ENCODE measurements at regions not wholly inside any gene's neighbourhood (a gene's known extent, or its start where the extent isn't known, plus 50 kb on each side); places are given as distances from the start of the nearest gene placed in this dataset.

DNA sequence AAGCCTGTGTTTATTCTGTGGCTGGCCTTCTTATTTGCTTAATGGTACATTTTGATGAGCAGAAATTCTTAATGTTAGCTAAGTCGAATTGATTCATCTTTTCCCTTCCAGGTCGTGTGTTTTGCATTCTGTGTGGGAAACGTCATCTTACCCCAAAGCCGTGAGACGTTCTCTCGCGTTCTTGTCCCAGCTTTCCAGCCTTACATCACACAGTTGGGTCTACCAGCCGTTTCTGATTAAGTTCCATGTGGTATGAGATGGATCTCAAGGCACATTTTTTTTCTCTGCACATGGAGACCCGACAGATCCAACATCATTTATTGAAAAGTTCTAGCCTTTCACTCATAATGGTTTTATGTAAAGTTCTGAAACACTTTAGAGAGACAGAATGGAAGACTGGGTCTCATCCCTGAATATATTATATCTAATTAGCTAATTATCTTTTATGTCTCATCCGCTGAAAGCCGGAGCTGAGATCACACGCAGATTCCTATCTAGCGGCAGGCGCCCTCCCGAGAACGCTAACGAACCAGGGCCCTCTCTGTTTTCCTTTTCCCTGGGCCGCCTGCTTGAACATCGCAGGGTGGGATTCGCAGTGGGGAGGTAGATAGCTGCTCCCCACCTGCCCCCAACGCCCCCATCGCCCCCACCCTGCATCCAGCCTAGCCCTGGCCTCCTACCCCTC is 1162.2 kb downstream of the BRD1 start:
- DNase-seq = no peak

DNA sequence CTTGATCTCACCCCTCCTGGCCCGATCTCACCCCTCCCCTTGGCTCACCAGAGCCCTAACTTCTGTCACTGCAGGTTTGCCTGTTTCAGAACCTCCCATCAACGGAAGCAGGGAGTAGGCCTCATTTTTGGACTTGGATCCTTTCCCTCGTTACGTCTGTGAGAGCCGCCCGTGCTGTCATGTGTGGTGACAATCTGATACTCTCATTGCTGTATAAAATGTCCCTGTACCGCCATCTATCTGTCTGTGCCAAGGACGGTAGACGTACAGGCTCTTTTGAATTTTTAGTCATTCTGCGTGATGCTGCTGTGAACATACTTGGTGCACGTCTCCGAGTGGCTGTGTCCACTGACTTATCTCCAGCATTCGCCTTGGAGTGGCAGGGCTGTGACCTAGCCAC is 1163.1 kb downstream of the BRD1 start:
- no peak for DNase-seq

DNA sequence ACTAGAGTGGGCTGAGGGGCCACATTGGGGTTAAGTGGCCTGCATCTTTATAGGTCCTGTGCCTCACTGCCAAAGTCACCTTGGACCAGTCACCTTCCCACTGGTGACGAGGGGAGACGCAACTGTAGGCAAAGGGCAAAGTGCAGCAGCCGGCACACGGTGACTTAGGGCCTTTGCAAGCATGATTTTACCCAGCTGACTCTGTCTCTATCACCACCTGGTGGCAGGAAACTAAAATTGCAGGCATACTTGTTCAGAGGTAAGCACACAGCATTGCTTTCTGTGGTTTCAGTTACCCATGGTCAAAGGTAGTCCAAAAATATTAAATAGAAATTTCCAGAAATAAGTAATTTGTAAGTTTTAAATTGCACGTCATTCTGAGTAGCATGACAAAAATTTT is 1164.4 kb downstream of the BRD1 start:
- peak; percentile 36 for DNase-seq

DNA sequence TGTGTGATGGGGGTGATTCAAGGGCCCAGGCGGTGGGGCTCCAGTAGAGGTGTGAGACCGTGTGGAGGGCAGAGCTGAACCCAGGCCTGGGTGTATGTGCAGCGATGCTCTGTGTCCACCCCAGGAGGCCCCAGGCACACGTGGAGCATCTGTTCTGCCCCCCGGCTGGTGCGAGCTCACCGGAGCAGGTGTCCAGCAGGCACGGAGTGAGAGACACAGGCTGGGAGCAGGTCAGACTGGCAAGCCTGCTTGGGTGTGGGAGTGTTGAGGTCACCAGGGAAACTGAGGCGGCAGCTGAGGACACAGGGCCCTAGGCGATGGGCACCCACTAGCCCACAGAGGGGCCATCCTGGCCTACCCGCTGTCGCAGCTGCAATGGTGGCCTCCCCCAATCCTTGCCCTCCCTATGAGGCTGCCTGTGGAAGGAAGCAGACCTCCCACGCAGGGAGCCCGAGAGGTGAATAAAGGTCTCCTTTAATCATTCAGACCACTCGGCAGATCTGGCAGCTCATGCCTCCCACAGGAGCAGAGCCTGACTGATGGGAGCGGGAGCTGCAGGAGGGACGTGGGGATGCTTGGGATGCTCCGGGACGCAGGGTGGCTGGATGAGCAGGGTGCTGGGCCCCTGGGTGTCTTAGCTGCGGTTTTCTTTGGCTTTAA is 1165.1 kb downstream of the BRD1 start:
- DNase-seq = no peak

DNA sequence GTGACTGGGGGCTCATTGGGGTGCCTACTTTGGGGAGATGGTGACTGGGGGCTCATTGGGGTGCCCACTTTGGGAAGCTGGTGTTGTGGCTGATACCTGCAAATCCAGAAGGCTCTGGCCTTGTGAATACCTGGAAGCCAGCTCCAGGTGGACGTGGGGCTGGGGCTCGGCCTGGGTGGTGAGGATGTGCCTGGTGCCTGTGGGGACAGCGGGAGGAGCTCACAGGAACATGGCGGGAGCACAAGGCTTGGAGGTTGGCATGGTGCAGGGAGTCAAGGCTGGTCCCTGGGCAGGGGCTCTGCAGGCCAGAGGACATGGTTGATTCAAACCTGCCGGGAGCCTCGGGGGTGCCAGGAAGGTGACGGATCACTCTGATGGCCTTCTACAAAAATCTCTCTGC is 1165.7 kb downstream of the BRD1 start:
- DNase-seq = no peak

DNA sequence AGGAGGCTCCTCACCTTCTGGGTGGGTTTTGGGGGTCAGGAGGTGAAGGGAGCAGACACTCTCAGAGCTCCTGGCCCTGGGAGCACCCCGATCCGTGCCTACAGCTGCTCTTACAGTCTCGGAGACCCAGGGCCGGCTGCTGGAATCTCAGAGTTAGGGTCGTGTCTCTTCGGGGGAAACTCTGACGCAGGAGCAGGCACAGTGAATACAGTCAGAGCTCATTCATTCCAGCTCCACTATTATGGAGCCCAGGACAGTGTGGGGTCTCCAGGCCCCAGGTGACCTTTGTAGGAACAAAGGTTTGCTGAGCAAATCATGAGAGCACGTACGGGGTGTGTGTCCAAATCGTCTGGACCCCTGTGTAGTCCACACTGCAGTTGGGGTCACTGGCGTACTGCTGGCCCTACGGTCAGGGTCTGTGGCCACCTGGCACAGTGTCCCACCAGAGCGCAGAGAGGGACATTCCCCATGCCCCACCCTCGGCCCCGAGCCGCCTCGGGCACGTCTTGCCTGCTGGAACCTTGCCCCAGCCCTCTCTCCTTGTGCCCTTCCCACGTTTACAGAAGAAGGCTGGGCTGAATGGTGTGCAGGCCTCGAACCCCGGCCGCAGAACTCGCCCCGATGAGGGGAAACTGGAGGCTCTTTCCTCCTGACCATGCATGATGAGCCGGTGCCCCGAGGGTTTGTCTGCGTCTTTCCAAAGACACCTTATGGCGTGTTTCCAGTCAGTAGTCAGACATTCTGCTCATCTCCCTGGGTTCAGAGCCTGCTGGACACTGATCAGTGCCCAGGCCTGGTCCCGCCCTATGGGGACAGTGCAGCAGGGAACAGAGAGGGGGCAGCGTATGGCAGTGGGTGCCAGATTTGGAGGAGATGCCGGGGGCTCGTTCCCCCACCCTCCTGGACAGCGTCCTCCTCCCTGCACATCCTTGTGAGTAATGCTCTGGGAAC is 1166.6 kb downstream of the BRD1 start:
- DNase-seq = no peak

DNA sequence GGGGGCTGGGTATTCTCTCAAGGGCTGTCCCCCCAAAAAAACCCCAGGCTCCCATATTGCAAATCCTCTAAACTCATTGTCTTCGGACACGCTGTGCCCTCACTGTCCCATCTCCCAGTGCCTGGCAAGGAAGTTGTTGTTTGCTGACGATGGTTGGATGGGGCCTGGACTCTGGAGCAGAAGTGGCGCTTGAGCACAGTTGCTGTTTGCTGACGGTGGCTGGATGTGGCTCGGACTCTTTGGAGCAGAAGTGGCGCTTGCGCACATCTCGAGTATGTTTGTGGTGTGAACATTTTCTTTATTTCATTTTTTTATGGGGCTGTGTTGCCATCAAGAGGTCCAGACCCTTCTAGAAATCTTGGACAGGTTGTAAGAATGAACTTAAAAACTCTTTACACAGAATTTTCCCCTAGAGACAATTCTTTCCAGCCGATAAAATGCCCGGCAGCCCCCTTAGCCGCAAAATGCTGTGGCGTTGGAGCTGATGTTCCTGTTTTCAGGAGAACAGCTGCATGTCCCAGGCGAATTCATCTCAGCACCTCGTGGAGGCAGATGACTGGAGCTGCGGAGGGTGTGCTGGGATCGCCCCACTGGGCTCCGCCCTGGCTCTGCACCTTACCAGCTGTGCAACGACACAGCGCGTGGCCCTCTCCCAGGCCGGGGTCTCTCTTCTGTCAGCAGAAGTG is 1167.4 kb downstream of the BRD1 start:
- DNase-seq = no peak

DNA sequence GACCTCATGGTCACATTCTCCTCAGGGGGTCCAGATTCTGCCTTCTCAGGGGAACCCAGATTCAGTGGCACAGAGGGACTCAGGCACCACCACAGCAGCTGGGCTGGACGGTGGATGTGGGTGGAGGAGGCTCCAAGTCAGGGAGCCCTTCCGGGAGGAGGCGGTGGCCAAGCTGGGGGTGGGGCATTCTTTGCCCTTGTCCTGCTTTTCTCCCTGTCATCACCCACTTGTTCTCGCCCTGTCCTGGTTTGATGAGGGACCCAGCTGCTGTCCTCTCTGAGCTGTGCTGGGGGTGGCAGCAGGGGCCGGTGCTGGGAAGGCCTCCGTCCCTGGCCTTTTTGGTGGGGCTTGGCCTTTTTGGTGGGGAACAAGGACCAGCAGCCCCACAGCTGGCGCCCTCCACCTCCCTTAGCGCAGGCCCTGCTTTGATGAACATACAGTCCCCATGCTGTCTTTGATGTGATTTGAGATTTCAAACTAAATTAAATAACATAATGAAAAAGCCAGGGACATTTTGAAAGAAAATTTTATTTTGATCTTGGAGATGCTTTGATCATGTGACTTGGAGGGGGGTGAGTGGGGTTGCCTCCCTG is 1168.2 kb downstream of the BRD1 start:
- DNase-seq = no peak

DNA sequence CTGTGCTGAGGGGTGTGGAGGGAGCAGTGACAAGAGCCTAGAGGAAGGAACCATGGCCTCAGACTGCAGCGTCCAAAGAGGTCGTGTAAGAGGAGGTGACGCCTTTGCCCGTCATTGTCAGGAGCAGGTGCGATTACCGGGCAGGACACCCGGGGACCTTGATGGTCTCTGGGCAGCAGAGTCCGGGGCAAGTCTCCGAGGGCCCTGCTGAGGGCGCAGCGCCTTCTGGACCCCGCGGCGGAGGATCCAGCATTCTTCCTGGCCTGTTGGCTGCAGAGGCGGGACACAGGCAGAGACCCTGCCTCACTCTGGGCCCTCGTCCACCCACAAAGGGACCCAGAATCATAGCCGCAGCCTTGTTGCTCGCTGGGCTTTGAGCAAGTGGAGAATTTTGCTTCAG is 1168.8 kb downstream of the BRD1 start:
- DNase-seq = no peak

DNA sequence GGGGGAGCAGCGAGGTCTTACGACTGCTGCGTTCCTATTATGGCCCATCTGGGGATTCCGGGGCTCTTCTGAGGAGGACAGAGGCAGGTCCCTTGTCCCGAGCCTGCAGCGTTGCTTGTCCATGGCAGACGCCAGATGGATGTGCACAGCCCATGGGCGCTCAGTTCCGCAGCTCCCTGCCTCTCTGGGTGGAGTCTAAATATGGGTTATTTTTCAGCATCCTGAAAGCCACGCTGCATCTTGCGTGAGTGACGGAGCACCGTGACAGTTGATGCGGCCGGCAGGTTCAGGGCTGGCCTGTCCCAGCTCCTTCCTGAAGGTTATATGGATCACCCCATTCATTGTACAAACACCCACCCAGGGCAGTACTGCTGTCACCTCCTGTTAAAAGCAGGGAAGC is 1169.4 kb downstream of the BRD1 start:
- DNase-seq = no peak

DNA sequence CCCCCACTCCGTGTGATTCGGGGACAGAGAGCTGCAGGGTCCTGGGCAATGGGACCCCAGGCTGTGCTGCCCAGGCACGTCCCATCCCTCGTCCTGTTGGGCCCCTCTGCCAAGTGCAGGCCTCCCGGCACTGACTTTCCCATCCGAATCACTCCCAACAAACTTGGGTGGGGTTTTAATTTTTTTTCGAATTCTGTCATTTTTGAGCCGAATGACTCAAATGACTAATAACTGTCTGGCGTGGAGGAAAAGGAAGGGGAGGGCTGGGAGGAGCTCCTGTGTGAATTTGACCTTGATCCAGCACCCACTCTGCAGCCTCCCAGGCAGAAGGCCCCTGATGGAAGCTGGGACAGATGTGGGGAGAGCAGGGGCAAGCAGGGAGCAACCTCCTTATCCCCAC is 1173.2 kb downstream of the BRD1 start:
- DNase-seq = no peak

DNA sequence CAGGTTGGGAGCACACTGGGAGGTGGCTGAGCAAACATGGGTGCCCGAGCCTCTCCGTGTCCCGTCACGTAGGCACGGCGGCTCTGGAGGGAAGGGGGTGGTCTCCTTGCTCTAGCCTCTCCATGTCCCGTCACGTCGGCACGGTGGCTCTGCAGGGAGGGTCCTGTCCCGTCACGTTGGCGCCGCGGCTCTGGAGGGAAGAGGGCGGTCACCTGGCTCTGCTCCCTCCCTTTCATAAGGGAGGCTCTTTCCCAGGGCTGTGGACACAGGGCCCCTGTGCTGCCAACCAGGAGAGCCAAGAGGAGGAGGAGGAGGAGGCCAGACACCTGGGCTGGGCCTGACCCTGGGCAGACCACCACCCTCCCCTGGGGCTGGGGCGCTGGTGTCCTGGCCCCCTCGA is 1173.7 kb downstream of the BRD1 start:
- DNase-seq = no peak

DNA sequence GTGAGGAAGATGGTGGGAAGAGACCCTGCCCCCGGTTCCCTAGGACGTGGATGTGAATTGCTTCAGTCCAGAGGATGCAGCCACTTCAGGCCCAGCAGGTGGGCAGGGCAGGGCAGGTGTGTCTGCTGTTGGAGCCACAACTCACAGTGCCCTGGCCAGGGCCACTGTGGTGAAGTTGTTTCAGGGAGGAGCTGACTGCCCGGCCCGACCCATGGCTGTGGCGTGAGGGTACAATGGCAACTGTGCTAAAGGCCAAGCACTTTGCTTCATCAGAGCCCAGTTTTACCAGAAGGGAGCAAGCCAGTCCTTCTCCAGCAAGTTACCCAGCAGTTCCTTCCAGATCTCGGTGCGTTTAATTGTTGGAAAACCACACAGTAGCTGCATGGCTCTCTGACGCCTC is 1174.4 kb downstream of the BRD1 start:
- DNase-seq = no peak

DNA sequence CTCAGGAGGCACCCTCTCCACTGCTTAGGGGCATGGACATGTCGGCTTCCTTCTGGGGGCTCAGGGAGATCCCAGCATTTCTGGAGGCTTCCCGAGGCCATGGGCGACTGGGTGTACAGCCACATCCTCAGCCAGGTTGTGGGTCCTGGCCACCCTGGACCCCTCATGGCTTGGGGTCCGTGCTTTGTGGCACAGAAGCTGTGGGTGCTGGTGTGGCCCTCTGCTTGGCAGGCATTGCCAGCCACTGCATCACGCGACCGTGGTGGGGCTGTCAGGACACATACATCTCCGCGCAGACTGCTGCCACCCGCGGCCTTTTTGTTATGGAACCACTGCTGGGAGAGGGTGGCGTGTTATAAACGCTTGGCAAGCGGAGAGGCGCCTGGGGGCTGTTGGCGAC is 1174.9 kb downstream of the BRD1 start:
- no peak for DNase-seq

DNA sequence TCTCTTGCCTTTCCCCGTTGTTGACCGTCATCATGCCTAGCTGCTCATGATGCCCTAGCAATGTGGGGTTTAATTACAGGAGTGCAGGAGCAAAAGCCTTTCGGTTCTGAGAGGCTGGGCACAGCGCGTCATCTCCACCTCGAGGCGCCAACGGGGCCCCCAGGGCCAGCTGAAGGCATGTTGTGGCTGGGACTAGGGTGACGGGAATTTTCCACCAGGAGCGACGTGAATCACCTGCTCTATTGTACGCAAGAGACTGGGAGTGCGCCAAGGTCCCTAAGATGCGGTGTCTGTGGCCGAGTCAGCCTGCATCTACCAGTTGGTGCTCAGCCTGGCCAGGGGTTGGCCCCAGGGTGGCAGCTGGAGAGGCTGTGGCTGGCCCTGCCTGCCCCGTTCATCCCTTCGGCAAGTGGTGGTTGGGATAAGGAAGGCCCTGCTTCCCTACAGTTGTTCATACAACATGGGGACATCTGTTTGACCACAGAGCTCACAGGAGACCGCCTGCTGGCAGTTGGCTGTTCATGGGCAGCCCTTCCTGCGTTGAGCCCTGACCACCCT is 1175.6 kb downstream of the BRD1 start:
- no peak for DNase-seq

DNA sequence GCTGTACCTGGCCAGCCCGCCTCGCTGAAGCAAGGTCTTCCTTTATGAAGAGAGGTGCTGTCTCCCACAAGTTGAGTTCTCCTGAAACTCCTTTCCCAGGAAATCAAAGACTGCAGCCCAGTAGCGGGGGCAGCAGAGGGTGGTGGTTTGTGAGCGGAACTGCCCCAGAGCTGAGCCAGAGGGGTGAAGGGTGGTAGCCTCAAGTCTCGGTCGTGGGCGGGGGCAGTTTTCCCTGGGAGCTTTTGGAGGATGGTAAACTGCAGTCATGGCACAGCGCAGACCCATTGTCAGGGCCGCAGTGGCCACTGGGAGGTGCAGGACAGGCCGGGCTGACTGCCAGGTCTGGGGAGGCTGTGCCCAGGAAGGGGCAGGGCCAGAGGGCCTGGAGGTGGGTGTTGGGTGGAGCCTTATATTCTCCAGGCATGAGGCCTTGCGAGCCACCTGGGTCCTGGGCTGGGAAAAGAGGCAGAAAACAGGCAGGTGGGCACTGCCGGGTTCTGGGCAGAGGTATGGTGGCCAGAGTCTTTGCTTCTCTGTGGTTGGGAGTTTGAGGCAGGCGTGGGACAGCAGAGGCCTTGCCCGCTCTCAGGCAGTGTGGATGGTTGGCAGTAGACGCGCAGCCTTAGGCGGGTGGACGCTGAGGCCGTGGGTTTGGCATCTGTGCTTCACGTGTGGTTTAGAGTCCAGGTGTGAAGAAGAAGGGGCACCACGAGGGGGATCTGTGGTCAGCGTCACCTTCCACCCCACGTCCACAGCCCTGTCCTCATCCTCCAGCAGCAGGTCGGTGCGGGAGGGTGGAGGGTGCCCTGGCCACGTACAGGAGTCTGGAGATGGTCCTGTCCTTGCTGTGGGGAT is 1176.4 kb downstream of the BRD1 start:
- DNase-seq = no peak

DNA sequence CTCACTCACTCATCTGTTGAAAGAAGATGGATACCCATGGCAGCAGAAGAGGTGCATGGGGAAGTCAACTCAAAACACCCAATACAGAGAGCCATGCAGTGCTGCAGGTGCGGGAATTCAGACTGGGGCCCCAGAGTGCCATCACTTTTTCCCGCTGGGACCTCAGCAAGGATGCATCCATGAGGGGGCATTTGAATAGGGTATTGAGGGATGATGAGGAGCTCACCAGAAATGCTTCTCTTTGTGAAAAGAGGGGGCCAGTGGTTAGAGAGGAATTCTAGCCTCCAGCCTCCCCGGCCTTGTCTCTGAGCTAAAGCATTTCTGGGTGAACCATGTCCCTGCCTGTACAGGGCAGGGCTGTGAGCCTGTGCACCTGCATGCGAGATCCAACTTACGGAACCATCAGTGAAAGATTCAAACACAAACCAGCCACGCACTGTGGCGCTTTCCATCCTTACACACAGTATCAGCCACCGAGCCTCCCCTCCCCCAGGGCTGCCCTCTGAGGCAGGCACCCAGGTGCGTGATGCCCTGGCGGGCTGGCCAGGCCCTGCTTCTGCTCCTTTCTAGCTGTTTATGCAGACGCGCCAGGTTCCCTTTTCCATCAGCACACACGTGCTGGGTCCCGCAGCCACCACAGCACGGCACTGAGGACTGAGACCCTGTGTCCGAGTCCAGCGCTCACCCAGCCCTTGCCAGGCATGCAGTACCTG is 1177.2 kb downstream of the BRD1 start:
- DNase-seq = no peak

DNA sequence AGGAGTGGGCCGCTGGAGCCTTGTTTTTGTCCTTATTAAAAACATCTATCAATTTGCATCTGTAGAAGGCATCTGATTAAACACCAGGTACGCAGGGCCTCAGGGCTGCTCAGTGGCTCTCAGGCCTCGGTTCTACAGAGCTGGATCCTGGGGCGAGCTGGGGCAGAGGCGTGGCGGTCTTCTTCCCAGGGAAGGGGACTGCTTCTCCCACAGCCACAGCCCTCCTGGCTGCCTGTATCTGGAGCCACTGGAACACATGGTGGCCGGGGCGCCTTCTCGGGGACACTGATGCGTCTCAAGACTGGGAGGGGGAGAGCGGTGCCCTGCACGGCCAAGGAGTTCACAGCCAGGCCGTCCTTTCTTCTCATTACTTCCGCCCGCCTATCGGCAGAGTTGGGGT is 1178.2 kb downstream of the BRD1 start:
- DNase-seq = no peak

DNA sequence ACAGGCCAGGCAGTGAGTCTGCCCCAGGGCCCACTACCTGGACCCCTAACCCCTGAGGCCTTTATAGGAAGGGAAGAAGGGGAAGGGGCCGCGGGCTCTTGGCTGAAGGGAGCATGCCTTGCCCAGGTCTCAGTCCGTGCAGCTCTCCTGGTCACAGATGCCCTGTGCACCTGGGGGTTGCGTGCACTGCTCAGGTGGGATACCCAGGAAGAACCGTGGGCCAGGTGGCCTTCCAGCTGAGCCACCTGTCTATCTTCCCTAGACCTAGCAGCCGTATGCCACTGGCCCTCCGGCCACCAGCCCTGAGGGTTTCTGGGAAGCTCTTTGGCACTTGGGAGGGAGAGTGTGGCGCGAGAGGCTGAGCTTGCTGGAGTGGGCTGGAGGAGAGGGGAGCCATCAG is 1178.6 kb downstream of the BRD1 start:
- no peak for DNase-seq

DNA sequence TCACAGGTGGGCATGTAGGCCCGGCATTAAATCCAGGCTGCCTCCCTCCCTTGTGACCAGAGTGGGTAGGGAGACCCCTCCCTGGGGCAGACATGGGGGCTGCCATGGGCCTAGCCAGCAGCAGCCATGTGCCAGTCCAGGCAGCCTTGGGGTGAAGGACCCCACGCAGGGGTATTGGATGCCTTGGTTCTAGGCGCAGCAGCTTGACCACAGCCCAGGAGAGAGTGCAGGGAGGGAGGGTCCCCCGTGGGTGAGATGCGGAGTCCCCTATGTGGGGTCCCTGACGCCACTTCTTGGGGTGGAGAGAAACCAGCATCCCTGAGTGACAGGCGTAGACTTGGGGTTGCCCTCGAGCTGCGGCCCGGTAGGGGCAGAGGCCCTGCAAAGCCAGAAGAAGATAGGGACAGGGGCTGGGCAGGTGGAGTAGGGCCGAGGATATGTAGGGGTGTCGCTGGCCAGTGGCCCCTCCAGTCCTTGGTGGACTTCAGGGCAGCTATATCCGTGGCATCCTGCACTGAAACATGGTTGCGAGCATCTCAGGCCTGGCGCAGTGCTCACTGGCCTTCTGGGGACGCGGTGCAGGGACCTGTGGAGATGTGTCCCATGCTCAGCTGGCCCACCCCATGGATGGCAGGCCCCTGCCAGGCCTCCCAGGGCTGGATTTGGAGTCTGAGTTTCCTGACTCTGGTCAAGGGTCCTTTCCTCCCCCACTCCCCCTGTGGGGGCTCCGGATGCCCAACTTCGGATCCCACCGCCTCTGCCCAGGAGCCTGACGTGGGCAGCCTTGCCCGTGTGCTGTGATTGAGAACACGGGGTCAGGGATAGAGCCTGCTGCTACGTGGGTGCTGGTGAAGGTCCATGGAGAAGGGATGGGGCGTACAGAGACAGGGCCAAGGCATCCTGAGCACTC is 1179.8 kb downstream of the BRD1 start:
- no peak for DNase-seq
